ENCODE measurements at regions not wholly inside any gene's neighbourhood (a gene's known extent, or its start where the extent isn't known, plus 50 kb on each side); places are given as distances from the start of the nearest gene placed in this dataset.

- Histone ChIP-seq H3K23ac (ENCODE audit: low read depth, low read length, poor library complexity) (no peak overlapping the region), H2BK5ac (ENCODE audit: low read length) (no peak overlapping the region), H2BK12ac (ENCODE audit: low read length) (no peak overlapping the region), H2AFZ (ENCODE audit: low read length) (no peak overlapping the region), H3K4me1 (ENCODE audit: control insufficient read depth in 2 of 2, insufficient read depth in 1 of 2, low read depth in 1 of 2, low read length in 2 of 2) (no peaks in the 10 kb centered on the region), H4K91ac (ENCODE audit: low read depth, low read length, poor library complexity) (no peak overlapping the region), H3K27ac (replicated peaks; ENCODE audit: low read length) (no peak overlapping the region), H3K4me2 (ENCODE audit: insufficient read depth, low read length, poor library complexity, severe bottlenecking) (no peak overlapping the region), H4K8ac (ENCODE audit: low read depth, low read length) (no peak overlapping the region), H3K79me1 (ENCODE audit: low read depth, low read length) (no peaks in the 10 kb centered on the region), H3K36me3 (replicated peaks in 1 of 2; ENCODE audit: control insufficient read depth in 2 of 2, insufficient read depth in 2 of 2, low read length in 2 of 2) (no peaks in the 10 kb centered on the region), H3K14ac (ENCODE audit: low read length) (no peak overlapping the region), H2BK15ac (ENCODE audit: low read length) (no peak overlapping the region), H3K9me3 (replicated peaks in 1 of 2; ENCODE audit: control insufficient read depth in 2 of 2, insufficient read depth in 1 of 2, low read depth in 1 of 2, low read length in 2 of 2) (no peaks in the 10 kb centered on the region), H2AK5ac (ENCODE audit: low read depth, low read length) (no peak overlapping the region), H3K4me3 (ENCODE audit: low read length in 2 of 2) (no peak overlapping the region), H3K9ac (ENCODE audit: low read depth, low read length, poor library complexity) (no peak overlapping the region), H3K4ac (ENCODE audit: low read length) (no peak overlapping the region), H3K27me3 (ENCODE audit: control insufficient read depth in 3 of 3, insufficient read depth in 3 of 3, low read depth in 1 of 3, low read length in 3 of 3) (no peaks in the 10 kb centered on the region), H3K18ac (ENCODE audit: low read length) (no peak overlapping the region), H2BK120ac (ENCODE audit: low read depth, low read length) (no peak overlapping the region)
- no peak for DNase-seq (ENCODE audit: low spot score)
- no CpG with 5 or more reads among the region's 3 CpGs for WGBS, 2 donors (ENCODE audit: extremely low coverage in 2 of 2, insufficient read length in 2 of 2, insufficient replicate concordance in 1 of 2)
Observed at GRCh38 chr4:124887739-124888138, 175.2 kb upstream of the ANKRD50 start.

- Histone ChIP-seq H2AFZ (ENCODE audit: low read length) (no peak overlapping the region), H3K9ac (ENCODE audit: low read depth, low read length, poor library complexity) (no peak overlapping the region), H3K27me3 (ENCODE audit: control insufficient read depth in 3 of 3, insufficient read depth in 3 of 3, low read depth in 1 of 3, low read length in 3 of 3) (no peaks in the 10 kb centered on the region), H2BK120ac (ENCODE audit: low read depth, low read length) (no peak overlapping the region), H3K4me1 (ENCODE audit: control insufficient read depth in 2 of 2, insufficient read depth in 1 of 2, low read depth in 1 of 2, low read length in 2 of 2) (no peaks in the 10 kb centered on the region), H3K79me1 (ENCODE audit: low read depth, low read length) (no peaks in the 10 kb centered on the region), H3K4ac (ENCODE audit: low read length) (no peak overlapping the region), H3K14ac (ENCODE audit: low read length) (no peak overlapping the region), H3K23ac (ENCODE audit: low read depth, low read length, poor library complexity) (no peak overlapping the region), H3K36me3 (replicated peaks in 1 of 2; ENCODE audit: control insufficient read depth in 2 of 2, insufficient read depth in 2 of 2, low read length in 2 of 2) (no peaks in the 10 kb centered on the region), H2BK12ac (ENCODE audit: low read length) (no peak overlapping the region), H3K4me3 (ENCODE audit: low read length in 2 of 2) (no peak overlapping the region), H3K27ac (replicated peaks; ENCODE audit: low read length) (no peak overlapping the region), H2BK15ac (ENCODE audit: low read length) (no peak overlapping the region), H4K8ac (ENCODE audit: low read depth, low read length) (no peak overlapping the region), H3K9me3 (replicated peaks in 1 of 2; ENCODE audit: control insufficient read depth in 2 of 2, insufficient read depth in 1 of 2, low read depth in 1 of 2, low read length in 2 of 2) (no peaks in the 10 kb centered on the region), H4K91ac (ENCODE audit: low read depth, low read length, poor library complexity) (no peak overlapping the region), H2BK5ac (ENCODE audit: low read length) (no peak overlapping the region), H3K4me2 (ENCODE audit: insufficient read depth, low read length, poor library complexity, severe bottlenecking) (no peak overlapping the region), H2AK5ac (ENCODE audit: low read depth, low read length) (no peak overlapping the region), H3K18ac (ENCODE audit: low read length) (no peak overlapping the region)
- no CpG with 5 or more reads among the region's 2 CpGs for WGBS, 2 donors (ENCODE audit: extremely low coverage in 2 of 2, insufficient read length in 2 of 2, insufficient replicate concordance in 1 of 2)
- DNase-seq (ENCODE audit: low spot score): no peak
Observed at GRCh38 chr4:124884316-124884715, 171.8 kb upstream of the ANKRD50 start.

GRCh38 chr4:124883632-124884031, 171.1 kb upstream of the ANKRD50 start:
- no peaks in the 10 kb centered on the region for H3K4me1 ChIP-seq (ENCODE audit: control insufficient read depth in 2 of 2, insufficient read depth in 1 of 2, low read depth in 1 of 2, low read length in 2 of 2)
- H3K27ac ChIP-seq (replicated peaks; ENCODE audit: low read length): no peak overlapping the region
- no peak overlapping the region for H2BK120ac ChIP-seq (ENCODE audit: low read depth, low read length)
- no peaks in the 10 kb centered on the region for H3K36me3 ChIP-seq (replicated peaks in 1 of 2; ENCODE audit: control insufficient read depth in 2 of 2, insufficient read depth in 2 of 2, low read length in 2 of 2)
- no peak overlapping the region for H2BK12ac ChIP-seq (ENCODE audit: low read length)
- no peak overlapping the region for H2BK15ac ChIP-seq (ENCODE audit: low read length)
- H2AK5ac ChIP-seq (ENCODE audit: low read depth, low read length): no peak overlapping the region
- no peak overlapping the region for H4K8ac ChIP-seq (ENCODE audit: low read depth, low read length)
- H3K79me1 ChIP-seq (ENCODE audit: low read depth, low read length): no peaks in the 10 kb centered on the region
- H3K4ac ChIP-seq (ENCODE audit: low read length): no peak overlapping the region
- H3K9ac ChIP-seq (ENCODE audit: low read depth, low read length, poor library complexity): no peak overlapping the region
- no peak for DNase-seq (ENCODE audit: low spot score)
- no peak overlapping the region for H3K4me2 ChIP-seq (ENCODE audit: insufficient read depth, low read length, poor library complexity, severe bottlenecking)
- H3K9me3 ChIP-seq (replicated peaks in 1 of 2; ENCODE audit: control insufficient read depth in 2 of 2, insufficient read depth in 1 of 2, low read depth in 1 of 2, low read length in 2 of 2): no peaks in the 10 kb centered on the region
- no peak overlapping the region for H3K14ac ChIP-seq (ENCODE audit: low read length)
- H3K4me3 ChIP-seq (ENCODE audit: low read length in 2 of 2): no peak overlapping the region
- no CpG with 5 or more reads among the region's 4 CpGs for WGBS, 2 donors (ENCODE audit: extremely low coverage in 2 of 2, insufficient read length in 2 of 2, insufficient replicate concordance in 1 of 2)
- H3K27me3 ChIP-seq (ENCODE audit: control insufficient read depth in 3 of 3, insufficient read depth in 3 of 3, low read depth in 1 of 3, low read length in 3 of 3): no peaks in the 10 kb centered on the region
- no peak overlapping the region for H2BK5ac ChIP-seq (ENCODE audit: low read length)
- H2AFZ ChIP-seq (ENCODE audit: low read length): peak overlapping the region; percentile 53
- H3K18ac ChIP-seq (ENCODE audit: low read length): no peak overlapping the region
- H4K91ac ChIP-seq (ENCODE audit: low read depth, low read length, poor library complexity): no peak overlapping the region
- no peak overlapping the region for H3K23ac ChIP-seq (ENCODE audit: low read depth, low read length, poor library complexity)

- H2BK5ac ChIP-seq (ENCODE audit: low read length): no peak overlapping the region
- H2BK12ac ChIP-seq (ENCODE audit: low read length): no peak overlapping the region
- no peak overlapping the region for H2BK15ac ChIP-seq (ENCODE audit: low read length)
- no CpG with 5 or more reads among the region's 2 CpGs for WGBS, 2 donors (ENCODE audit: extremely low coverage in 2 of 2, insufficient read length in 2 of 2, insufficient replicate concordance in 1 of 2)
- H3K4me1 ChIP-seq (ENCODE audit: control insufficient read depth in 2 of 2, insufficient read depth in 1 of 2, low read depth in 1 of 2, low read length in 2 of 2): peaks cover 0 to under 1% of the 10 kb centered on the region in 2 donors
- H2BK120ac ChIP-seq (ENCODE audit: low read depth, low read length): no peak overlapping the region
- H3K27ac ChIP-seq (replicated peaks; ENCODE audit: low read length): no peak overlapping the region
- no peak overlapping the region for H3K23ac ChIP-seq (ENCODE audit: low read depth, low read length, poor library complexity)
- no peak overlapping the region for H3K14ac ChIP-seq (ENCODE audit: low read length)
- H3K18ac ChIP-seq (ENCODE audit: low read length): no peak overlapping the region
- H3K36me3 ChIP-seq (replicated peaks in 1 of 2; ENCODE audit: control insufficient read depth in 2 of 2, insufficient read depth in 2 of 2, low read length in 2 of 2): no peaks in the 10 kb centered on the region
- H3K9me3 ChIP-seq (replicated peaks in 1 of 2; ENCODE audit: control insufficient read depth in 2 of 2, insufficient read depth in 1 of 2, low read depth in 1 of 2, low read length in 2 of 2): peaks cover 0 to 12% of the 10 kb centered on the region in 2 donors
- no peak overlapping the region for H4K8ac ChIP-seq (ENCODE audit: low read depth, low read length)
- DNase-seq (ENCODE audit: low spot score): no peak
- no peak overlapping the region for H2AK5ac ChIP-seq (ENCODE audit: low read depth, low read length)
- H2AFZ ChIP-seq (ENCODE audit: low read length): no peak overlapping the region
- H3K79me1 ChIP-seq (ENCODE audit: low read depth, low read length): no peaks in the 10 kb centered on the region
- H3K4me2 ChIP-seq (ENCODE audit: insufficient read depth, low read length, poor library complexity, severe bottlenecking): no peak overlapping the region
- no peaks in the 10 kb centered on the region for H3K27me3 ChIP-seq (ENCODE audit: control insufficient read depth in 3 of 3, insufficient read depth in 3 of 3, low read depth in 1 of 3, low read length in 3 of 3)
- H3K9ac ChIP-seq (ENCODE audit: low read depth, low read length, poor library complexity): no peak overlapping the region
- H3K4me3 ChIP-seq (ENCODE audit: low read length in 2 of 2): no peak overlapping the region
- no peak overlapping the region for H4K91ac ChIP-seq (ENCODE audit: low read depth, low read length, poor library complexity)
- H3K4ac ChIP-seq (ENCODE audit: low read length): no peak overlapping the region
Observed at GRCh38 chr4:124879195-124879594, 166.7 kb upstream of the ANKRD50 start.
